Natural killer cell treated with Interleukin-12 subunit alpha and Interleukin-12 subunit beta and Interleukin-15 and Interleukin-18, amount 100 ng/mL, for 72 hours (primary cell): ENCODE measurements at regions not wholly inside any gene's neighbourhood (a gene's known extent, or its start where the extent isn't known, plus 50 kb on each side); places are given as distances from the start of the nearest gene placed in this dataset.
"Not testable (repeated sequence)": the region's sequence is repeated elsewhere in the genome, so short reads cannot be mapped to it uniquely, and the experiment has no call there.

ENCODE experiments used
- ATAC-seq, 2 donors: fragments of 150-1000 bp; cut with Tn5 transposase in 1 of 2; sonication (Bioruptor Pico), chemical (Tn5 transposase) in 1 of 2; 2 replicates each; pipeline ENCODE4 v1.10.0; 2021
- DNase-seq: peaks from one replicate; pipeline ENCODE4 v3.0.0; 2022; ENCODE audit warnings: low spot score
- H3K27ac Mint-ChIP-seq, 2 donors: 1 replicate in 1 of 2; 2 replicates in 1 of 2; pipeline ENCODE4 v1.8.0; 2022; ENCODE audit warnings: mixed read lengths in 2 of 2, mild to moderate bottlenecking in 1 of 2, moderate library complexity in 1 of 2
- H3K27me3 Mint-ChIP-seq, 2 donors: 1 replicate in 1 of 2; 2 replicates in 1 of 2; pipeline ENCODE4 v1.8.0; 2022; ENCODE audit warnings: mixed read lengths in 2 of 2
- H3K36me3 Mint-ChIP-seq: one replicate; pipeline ENCODE4 v1.8.0; 2022; ENCODE audit warnings: mixed read lengths
- H3K4me1 Mint-ChIP-seq, 2 donors: 1 replicate in 1 of 2; 2 replicates in 1 of 2; pipeline ENCODE4 v1.8.0; 2022; ENCODE audit warnings: low read depth in 2 of 2, mixed read lengths in 2 of 2, mild to moderate bottlenecking in 1 of 2
- H3K4me3 Mint-ChIP-seq: one replicate; pipeline ENCODE4 v1.8.0; 2022; ENCODE audit warnings: mixed read lengths
- H3K9me3 Mint-ChIP-seq: 2 replicates; pipeline ENCODE4 v1.8.0; 2022; ENCODE audit warnings: mixed read lengths

DNA sequence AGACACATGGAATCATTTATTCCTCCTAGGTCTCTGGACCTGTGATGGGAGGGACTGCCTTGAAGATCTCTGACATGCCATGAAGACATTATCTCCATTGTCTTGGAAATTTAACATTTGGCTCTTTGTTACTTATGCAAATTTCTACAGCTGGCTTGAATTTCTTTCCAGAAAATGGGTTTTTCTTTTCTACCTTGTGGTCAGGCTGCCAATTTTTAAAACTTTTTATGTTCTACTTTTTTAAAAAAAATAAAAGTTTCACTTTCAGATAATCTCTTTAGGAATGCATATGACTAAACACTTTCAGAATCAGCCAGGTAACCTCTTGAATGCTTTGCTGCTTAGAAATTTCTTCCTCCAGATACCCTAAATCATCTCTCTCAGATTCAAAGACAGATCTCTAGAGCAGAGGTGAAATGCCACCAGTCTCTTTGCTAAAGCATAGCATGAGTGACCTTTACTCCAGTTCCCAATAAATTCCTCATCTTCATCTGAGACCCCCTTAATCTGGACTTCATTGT lies 209.6 kb downstream of the RPRM start:
- no peak for ATAC-seq
- H3K9me3 Mint-ChIP-seq = peaks cover 18% of the 10 kb centered on the region
- no peak for DNase-seq
- H3K27ac Mint-ChIP-seq = no peak overlapping the region
- no peaks in the 10 kb centered on the region for H3K27me3 Mint-ChIP-seq
- no peaks in the 10 kb centered on the region for H3K4me1 Mint-ChIP-seq
- H3K36me3 Mint-ChIP-seq = no peaks in the 10 kb centered on the region
- H3K4me3 Mint-ChIP-seq = no peak overlapping the region

DNA sequence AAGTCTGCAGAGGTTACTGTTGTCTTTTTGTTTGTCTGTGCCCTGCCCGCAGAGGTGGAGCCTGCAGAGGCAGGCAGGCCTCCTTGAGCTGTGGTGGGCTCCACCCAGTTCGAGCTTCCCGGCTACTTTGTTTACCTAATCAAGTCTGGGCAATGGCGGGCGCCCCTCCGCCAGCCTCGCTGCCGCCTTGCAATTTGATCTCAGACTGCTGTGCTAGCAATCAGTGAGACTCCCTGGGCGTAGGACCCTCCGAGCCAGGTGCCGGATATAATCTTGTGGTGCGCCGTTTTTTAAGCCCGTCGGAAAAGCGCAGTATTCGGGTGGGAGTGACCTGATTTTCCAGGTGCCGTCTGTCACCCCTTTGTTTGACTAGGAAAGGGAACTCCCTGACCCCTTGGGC lies 221.7 kb downstream of the RPRM start:
- H3K9me3 Mint-ChIP-seq, DNase-seq, H3K36me3 Mint-ChIP-seq, H3K27ac Mint-ChIP-seq, H3K27me3 Mint-ChIP-seq, H3K4me1 Mint-ChIP-seq, H3K4me3 Mint-ChIP-seq, ATAC-seq: not testable (repeated sequence)

DNA sequence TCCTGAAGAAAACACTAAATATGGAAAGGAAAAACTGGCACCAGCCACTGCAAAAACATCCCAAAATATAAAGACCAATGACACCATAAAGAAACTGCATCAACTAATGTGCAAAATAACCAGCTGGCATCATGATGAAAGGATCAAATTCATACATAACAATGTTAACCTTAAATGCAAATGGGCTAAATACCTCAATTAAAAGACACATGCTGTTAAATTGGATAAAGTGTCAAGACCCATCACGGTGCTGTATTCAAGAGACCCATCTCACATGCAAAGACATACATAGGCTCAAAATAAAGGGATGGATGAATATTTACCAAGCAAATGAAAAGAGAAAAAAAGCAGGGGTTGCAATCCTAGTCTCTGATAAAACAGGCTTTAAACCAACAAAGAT lies 231.9 kb downstream of the RPRM start:
- not testable (repeated sequence) for DNase-seq, H3K27me3 Mint-ChIP-seq, H3K4me3 Mint-ChIP-seq, ATAC-seq, H3K36me3 Mint-ChIP-seq, H3K27ac Mint-ChIP-seq, H3K4me1 Mint-ChIP-seq
- H3K9me3 Mint-ChIP-seq = peaks cover 36% of the 10 kb centered on the region

DNA sequence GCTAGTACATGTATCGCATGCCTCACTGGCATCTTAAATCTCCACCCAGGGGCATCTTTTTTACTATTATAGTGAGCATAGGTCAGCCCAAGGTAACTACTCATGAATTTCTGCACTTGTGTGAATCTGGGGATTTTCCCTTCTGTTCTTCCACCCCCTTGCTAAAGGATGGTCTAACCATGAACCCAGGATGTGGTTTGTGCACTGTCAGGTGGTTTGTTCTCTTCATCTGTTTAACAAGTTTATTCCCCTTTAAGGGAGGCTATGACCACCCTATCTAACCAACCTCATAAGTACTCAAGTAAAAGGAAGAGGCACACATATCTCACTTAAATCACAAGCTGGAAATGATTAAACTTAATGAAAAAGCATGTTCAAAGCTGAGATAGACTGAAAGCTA lies 243.0 kb downstream of the RPRM start:
- no peak for DNase-seq
- H3K27ac Mint-ChIP-seq = no peak overlapping the region
- H3K9me3 Mint-ChIP-seq = peaks cover 7% of the 10 kb centered on the region
- peaks cover 0 to 4% of the 10 kb centered on the region in 2 donors for H3K4me1 Mint-ChIP-seq
- no peaks in the 10 kb centered on the region for H3K36me3 Mint-ChIP-seq
- H3K4me3 Mint-ChIP-seq = no peak overlapping the region
- peak; percentile 50 to 89 for ATAC-seq
- no peaks in the 10 kb centered on the region for H3K27me3 Mint-ChIP-seq

DNA sequence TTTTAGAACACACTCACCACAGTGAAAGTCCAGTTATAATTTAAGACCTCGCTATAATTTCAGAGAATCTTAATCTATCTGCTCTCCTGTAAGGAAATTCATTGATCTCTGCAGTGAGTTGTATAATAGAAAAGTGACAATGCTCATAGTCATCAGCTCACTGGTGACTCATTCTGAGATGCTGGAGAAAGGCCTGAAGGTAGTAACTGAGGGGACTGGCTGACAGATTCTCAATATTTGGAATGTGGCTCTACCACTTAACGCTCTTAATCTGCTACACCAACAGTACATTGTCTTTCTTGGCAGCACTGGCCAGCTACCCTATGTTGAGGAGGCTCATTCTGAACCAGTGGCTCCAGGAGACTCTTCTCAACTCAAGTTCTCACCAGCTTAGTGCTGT lies 246.1 kb downstream of the RPRM start:
- Mint-ChIP-seq H3K27me3 (no peaks in the 10 kb centered on the region), H3K27ac (no peak overlapping the region), H3K9me3 (peaks cover 7% of the 10 kb centered on the region), H3K36me3 (no peaks in the 10 kb centered on the region), H3K4me1 (peaks cover 0 to 4% of the 10 kb centered on the region in 2 donors), H3K4me3 (no peak overlapping the region)
- no peak for ATAC-seq
- DNase-seq = no peak

DNA sequence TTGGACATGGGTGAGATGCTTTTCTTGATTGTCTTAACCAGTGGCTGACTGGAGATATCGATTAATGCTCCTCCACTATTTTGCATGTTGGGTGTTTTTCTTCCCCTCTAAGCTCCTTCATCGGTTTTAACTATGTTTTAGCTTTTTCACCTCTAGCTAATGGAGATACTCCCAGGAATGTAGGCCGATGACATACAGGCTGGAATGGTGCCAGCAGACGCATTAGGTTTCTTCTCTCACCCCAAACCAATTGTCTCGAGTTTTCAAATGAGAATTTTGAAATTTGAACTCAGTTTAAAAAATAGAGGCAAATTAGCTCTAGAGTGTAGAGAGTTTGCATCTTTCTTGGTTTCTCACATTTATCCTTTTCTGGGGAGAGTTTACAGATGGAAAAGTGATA lies 247.6 kb downstream of the RPRM start:
- Mint-ChIP-seq H3K36me3 (peaks cover 6% of the 10 kb centered on the region), H3K27me3 (no peaks in the 10 kb centered on the region), H3K4me1 (peaks cover 0 to 4% of the 10 kb centered on the region in 2 donors), H3K9me3 (peaks cover 14% of the 10 kb centered on the region), H3K4me3 (no peak overlapping the region), H3K27ac (no peak overlapping the region)
- DNase-seq (no peak), ATAC-seq (no peak)

DNA sequence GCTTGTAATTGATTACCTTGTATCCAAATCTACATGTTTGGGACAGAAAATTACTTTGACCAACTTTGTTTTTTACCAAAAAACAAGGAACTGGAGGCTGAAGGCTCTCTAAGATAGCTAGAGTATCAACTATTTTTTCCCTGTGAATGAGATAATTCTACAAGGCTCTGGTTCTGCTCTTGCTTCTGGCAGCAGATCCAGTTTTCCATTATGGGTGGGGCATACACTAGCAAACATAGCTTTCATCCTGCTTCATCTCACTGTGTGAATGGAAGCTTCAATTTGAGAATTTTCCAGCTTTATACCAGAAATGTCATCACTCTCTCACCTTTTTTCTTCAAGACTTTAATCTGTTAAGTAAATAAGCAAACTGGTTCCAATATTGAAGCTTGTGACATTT lies 249.7 kb downstream of the RPRM start:
- no peaks in the 10 kb centered on the region for H3K4me1 Mint-ChIP-seq
- ATAC-seq (no peak), DNase-seq (no peak)
- no peak overlapping the region for H3K4me3 Mint-ChIP-seq
- H3K36me3 Mint-ChIP-seq = peaks cover 6% of the 10 kb centered on the region
- no peaks in the 10 kb centered on the region for H3K27me3 Mint-ChIP-seq
- H3K9me3 Mint-ChIP-seq = peaks cover 12% of the 10 kb centered on the region
- H3K27ac Mint-ChIP-seq = no peak overlapping the region

DNA sequence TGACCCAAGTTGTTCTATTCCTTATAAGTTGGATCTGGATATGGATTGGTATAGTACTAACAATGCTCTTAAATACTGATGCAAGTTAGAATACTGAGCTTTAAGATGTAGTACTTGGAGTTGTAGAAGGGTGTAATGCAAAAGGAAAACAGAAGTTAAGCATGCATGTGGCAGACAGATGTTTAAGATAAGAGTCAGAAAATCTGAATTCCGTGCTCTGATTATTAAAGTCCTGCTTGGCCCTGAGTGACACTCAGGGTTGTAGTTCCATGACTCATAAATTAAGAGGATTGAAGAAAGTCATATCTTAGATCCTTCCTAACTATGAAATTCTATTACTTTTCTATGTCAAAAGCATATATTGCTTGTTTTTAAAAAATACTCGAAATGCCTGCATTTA lies 250.6 kb downstream of the RPRM start:
- DNase-seq (no peak), ATAC-seq (no peak)
- Mint-ChIP-seq H3K36me3 (peaks cover 6% of the 10 kb centered on the region), H3K4me3 (no peak overlapping the region), H3K9me3 (peaks cover 13% of the 10 kb centered on the region), H3K27ac (no peak overlapping the region), H3K4me1 (no peaks in the 10 kb centered on the region), H3K27me3 (no peaks in the 10 kb centered on the region)

DNA sequence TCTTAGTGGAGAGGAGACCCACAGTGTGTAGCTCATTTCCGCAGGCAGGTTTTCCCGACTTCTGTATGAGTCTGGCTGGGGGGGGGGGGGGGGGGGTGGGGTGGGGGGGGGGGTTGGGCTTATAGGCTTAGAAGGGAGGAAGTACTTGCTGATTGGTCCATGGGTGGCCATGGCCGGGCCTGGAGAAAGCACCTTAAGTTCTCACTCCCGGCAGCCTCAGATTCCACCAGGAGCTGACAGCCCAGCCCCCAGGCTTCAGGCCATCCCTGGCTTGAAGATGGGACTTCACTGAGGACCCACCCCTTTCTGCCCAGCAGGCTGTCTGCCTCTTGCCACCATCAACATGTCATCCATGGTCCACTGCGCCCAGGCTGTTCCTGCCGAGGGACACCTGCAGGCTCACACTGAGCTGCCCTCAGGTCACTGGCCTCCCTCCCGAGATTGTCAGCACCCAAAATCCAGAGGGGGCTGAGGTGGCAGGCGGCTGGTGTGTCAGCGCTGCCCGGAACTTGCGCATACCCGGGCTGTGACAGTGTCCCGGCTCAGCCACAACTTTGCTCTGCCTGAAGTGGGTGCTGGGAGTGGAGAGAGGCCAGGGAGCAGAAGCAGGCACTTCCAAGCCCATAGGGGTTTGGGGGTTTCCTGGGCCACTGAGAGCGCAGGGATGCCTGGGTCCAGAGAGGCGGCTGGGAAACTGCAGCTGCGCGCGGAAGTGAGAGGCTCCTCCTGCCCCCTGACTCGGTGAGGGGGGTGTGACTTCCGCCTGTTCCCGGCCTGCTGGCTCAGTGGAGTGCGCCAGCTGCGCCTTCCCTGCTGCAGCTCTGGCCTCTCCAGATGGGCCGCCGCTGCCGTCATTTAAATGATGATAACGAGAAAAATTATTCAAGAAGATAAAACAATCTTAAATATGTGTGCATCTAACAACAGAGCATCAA lies 256.1 kb downstream of the RPRM start:
- no peak for ATAC-seq
- peaks cover 24% of the 10 kb centered on the region for H3K9me3 Mint-ChIP-seq
- no peaks in the 10 kb centered on the region for H3K27me3 Mint-ChIP-seq
- peaks cover 6% of the 10 kb centered on the region for H3K36me3 Mint-ChIP-seq
- no peak for DNase-seq
- no peak overlapping the region for H3K4me3 Mint-ChIP-seq
- no peak overlapping the region for H3K27ac Mint-ChIP-seq
- H3K4me1 Mint-ChIP-seq = no peaks in the 10 kb centered on the region

DNA sequence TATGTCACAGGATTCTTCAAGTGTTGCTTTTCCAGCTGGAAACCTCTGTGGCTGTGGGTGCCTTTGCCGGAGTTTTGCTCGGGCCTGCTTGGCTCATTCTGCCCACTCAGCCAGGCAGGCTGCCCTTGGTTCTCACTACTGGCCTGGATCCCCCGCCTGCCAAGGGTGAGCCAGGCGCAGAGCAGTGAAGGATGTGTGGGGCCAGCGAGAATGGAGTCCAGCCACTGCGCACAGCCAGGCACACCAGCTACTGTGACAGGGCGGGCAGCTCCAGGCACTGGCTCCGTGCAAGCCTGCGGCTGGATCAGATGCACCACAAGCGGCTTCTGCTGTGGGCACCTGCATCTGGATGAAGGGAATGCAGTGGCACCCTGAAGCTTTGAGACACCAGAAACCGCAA lies 257.1 kb downstream of the RPRM start:
- H3K4me3 Mint-ChIP-seq = no peak overlapping the region
- no peak overlapping the region for H3K27ac Mint-ChIP-seq
- no peaks in the 10 kb centered on the region for H3K27me3 Mint-ChIP-seq
- DNase-seq = no peak
- ATAC-seq = peak in 1 of 2 donors; percentile 32
- H3K9me3 Mint-ChIP-seq = peaks cover 16% of the 10 kb centered on the region
- no peaks in the 10 kb centered on the region for H3K4me1 Mint-ChIP-seq
- H3K36me3 Mint-ChIP-seq = peaks cover 2% of the 10 kb centered on the region

DNA sequence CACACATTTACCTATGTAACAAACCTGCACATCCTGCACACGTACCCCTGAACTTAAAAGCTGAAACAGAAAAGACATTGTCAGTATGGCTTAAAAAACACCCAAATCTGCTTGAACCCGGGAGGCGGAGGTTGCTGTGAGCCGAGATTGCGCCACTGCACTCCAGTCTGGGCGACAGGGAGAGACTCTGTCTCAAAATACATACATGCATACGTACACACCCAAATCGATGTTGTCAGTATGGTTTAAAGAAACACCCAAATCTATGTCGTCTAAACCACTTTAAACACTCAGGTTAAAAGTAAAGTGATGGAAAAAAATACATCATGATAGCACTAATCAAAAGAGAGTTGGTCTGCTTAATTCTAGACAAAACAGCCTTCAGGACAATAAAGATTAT lies 257.5 kb downstream of the RPRM start:
- no peaks in the 10 kb centered on the region for H3K27me3 Mint-ChIP-seq
- H3K4me3 Mint-ChIP-seq = no peak overlapping the region
- H3K9me3 Mint-ChIP-seq = peaks cover 16% of the 10 kb centered on the region
- no peaks in the 10 kb centered on the region for H3K36me3 Mint-ChIP-seq
- no peak overlapping the region for H3K27ac Mint-ChIP-seq
- DNase-seq (no peak), ATAC-seq (no peak)
- H3K4me1 Mint-ChIP-seq = no peaks in the 10 kb centered on the region

DNA sequence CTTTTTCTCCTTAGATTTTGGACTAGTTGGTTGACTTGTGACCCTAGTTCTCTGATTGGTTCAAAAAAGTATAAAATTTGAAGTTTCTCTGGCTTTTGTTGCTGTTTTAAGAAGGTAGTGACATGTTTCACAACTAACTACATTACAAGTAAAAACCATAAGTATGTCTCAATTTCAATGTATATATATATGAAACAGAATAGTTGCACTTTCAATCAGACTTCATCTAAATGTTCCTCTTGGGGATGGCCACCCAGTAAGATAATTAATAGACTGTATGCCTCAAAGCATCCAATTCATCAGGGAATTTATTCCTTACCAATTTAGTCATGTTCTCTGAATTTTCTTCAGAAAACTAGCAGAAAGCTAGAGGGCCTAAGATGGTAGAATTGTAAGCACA lies 259.7 kb downstream of the RPRM start:
- Mint-ChIP-seq H3K27me3 (no peaks in the 10 kb centered on the region), H3K27ac (no peak overlapping the region), H3K36me3 (no peaks in the 10 kb centered on the region), H3K9me3 (peaks cover 15% of the 10 kb centered on the region), H3K4me1 (no peaks in the 10 kb centered on the region), H3K4me3 (no peak overlapping the region)
- no peak for DNase-seq
- no peak for ATAC-seq

DNA sequence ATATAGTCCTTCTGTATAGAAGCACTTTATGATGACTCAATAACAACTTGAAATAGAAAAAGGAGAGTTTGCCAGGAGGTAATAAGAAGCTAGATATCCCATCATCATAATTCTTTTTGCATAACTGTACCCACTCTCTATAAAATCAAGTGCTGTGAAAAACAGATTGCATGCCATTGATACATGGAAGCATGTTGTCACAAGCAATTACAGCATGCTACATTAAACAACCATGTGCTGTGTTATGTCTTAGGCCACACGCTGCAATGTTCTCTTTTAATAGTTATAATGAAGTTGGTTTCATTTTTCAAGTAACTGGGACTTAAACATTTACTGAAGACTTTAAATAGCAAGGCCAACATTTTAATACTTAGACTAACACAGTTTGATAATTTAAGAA lies 264.2 kb downstream of the RPRM start:
- Mint-ChIP-seq H3K4me3 (no peak overlapping the region), H3K9me3 (peaks cover 10% of the 10 kb centered on the region), H3K36me3 (no peaks in the 10 kb centered on the region), H3K27me3 (no peaks in the 10 kb centered on the region), H3K4me1 (no peaks in the 10 kb centered on the region), H3K27ac (no peak overlapping the region)
- no peak for ATAC-seq
- no peak for DNase-seq

DNA sequence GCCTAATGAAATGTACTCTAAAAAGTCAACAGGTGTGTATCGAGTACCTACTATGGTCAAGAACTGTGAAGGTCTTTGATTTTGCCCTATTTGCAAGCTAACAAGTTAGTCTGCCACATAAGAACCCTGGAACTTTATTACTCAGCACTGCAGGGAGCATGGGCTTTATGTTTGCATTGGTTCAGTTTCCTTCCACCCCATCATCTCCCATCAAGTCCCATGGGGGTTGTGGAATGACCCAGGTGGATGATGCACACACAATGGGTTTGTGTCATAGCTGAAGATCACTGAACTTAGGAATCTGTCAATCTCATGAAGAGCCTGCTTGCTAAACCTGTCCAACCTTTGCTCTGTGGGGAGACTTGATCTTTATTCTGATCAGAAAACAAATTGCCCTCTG lies 265.5 kb downstream of the RPRM start:
- H3K4me3 Mint-ChIP-seq = no peak overlapping the region
- no peaks in the 10 kb centered on the region for H3K36me3 Mint-ChIP-seq
- H3K9me3 Mint-ChIP-seq = peaks cover 4% of the 10 kb centered on the region
- no peaks in the 10 kb centered on the region for H3K27me3 Mint-ChIP-seq
- H3K27ac Mint-ChIP-seq = no peak overlapping the region
- ATAC-seq = no peak
- no peaks in the 10 kb centered on the region for H3K4me1 Mint-ChIP-seq
- DNase-seq = no peak
